ENCODE measurements at regions not wholly inside any gene's neighbourhood (a gene's known extent, or its start where the extent isn't known, plus 50 kb on each side); places are given as distances from the start of the nearest gene placed in this dataset.
"Not testable (repeated sequence)": the region's sequence is repeated elsewhere in the genome, so short reads cannot be mapped to it uniquely, and the experiment has no call there.

GRCh38 chr7:106562711-106563366 is 98.1 kb downstream of the CCDC71L start:
- DNase-seq, result no peak

- no peak for DNase-seq
Measured at GRCh38 chr7:106561666-106562411, 99.1 kb downstream of the CCDC71L start.

- no peak for DNase-seq
Measured at GRCh38 chr7:106561151-106561550, 99.8 kb downstream of the CCDC71L start.

- no peak for DNase-seq
Measured at GRCh38 chr7:106560482-106560881, 100.5 kb downstream of the CCDC71L start.

- not testable (repeated sequence) for DNase-seq
Measured at GRCh38 chr7:106556244-106556643, 104.7 kb downstream of the CCDC71L start.

- not testable (repeated sequence) for DNase-seq
Measured at GRCh38 chr7:106554623-106555022, 106.3 kb downstream of the CCDC71L start.

GRCh38 chr7:106553446-106553836 is 107.5 kb downstream of the CCDC71L start:
- no peak for DNase-seq

- peak; percentile 91 to 94 for DNase-seq
Measured at GRCh38 chr7:106552645-106553445, 108.1 kb downstream of the CCDC71L start.

GRCh38 chr7:106551936-106552335 is 109.0 kb downstream of the CCDC71L start:
- DNase-seq, result peak; percentile 13 to 60

- DNase-seq, result no peak
Measured at GRCh38 chr7:106548491-106548890, 112.5 kb downstream of the CCDC71L start.

GRCh38 chr7:106545275-106545674 is 115.7 kb downstream of the CCDC71L start:
- DNase-seq, result no peak

- no peak for DNase-seq
Measured at GRCh38 chr7:106543221-106543757, 117.7 kb downstream of the CCDC71L start.

GRCh38 chr7:106542550-106543220 is 118.3 kb downstream of the CCDC71L start:
- peak; percentile 42 to 80 for DNase-seq

- DNase-seq, result no peak
Measured at GRCh38 chr7:106538638-106539037, 122.3 kb downstream of the CCDC71L start.

GRCh38 chr7:106537119-106537518 is 123.8 kb downstream of the CCDC71L start:
- no peak for DNase-seq

- no peak for DNase-seq
Measured at GRCh38 chr7:106536079-106536478, 124.9 kb downstream of the CCDC71L start.

- no peak for DNase-seq
Measured at GRCh38 chr7:106535234-106535932, 125.6 kb downstream of the CCDC71L start.

GRCh38 chr7:106534271-106534846 is 126.6 kb downstream of the CCDC71L start:
- peak in 1 of 2 donors; percentile 22 for DNase-seq

- not testable (repeated sequence) for DNase-seq
Measured at GRCh38 chr7:106530183-106530582, 130.8 kb downstream of the CCDC71L start.

- DNase-seq, result not testable (repeated sequence)
Measured at GRCh38 chr7:106526617-106527016, 134.3 kb downstream of the CCDC71L start.

- DNase-seq, result no peak
Measured at GRCh38 chr7:106524690-106525059, 136.3 kb downstream of the CCDC71L start.

- no peak for DNase-seq
Measured at GRCh38 chr7:106523482-106523881, 137.5 kb downstream of the CCDC71L start.

All from inflammatory macrophage treated with lipopolysaccharide for 1 hour (primary cell).